ENCODE measurements at regions not wholly inside any gene's neighbourhood (a gene's known extent, or its start where the extent isn't known, plus 50 kb on each side); places are given as distances from the start of the nearest gene placed in this dataset.

DNA sequence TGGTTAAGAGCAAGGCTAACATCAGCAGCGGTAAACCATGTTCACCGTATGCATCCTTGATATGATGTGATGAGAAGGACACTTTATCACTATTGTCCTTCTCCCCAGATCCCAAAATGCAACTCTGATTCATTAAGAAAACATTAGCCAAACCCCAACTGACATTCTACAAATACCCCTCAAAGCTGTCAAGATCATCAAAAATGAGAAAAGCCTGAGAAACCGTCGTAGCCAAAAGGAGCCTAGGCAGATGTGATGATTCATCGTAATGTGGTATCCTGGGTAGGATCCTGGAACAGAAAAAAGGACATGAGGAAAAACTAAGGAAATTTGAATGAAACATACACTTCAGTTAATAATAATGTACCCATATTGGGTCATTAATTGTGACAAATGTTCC, 67.3 kb upstream of the ST6GAL2 start:
- Histone ChIP-seq H3K27ac (no peak overlapping the region), H3K4me3 (IDR thresholded peaks at IDR 0.05; ENCODE audit: insufficient read depth, low read depth, low read length) (no peak overlapping the region), H2AFZ (ENCODE audit: low read depth) (no peak overlapping the region), H3K4me2 (no peak overlapping the region), H3K27me3 (ENCODE audit: insufficient read depth, low read depth) (no peaks in the 10 kb centered on the region), H3K79me2 (ENCODE audit: insufficient read depth, low read depth) (no peaks in the 10 kb centered on the region), H3K4me1 (ENCODE audit: low read depth, poor library complexity, severe bottlenecking) (no peaks in the 10 kb centered on the region), H4K20me1 (ENCODE audit: insufficient read depth) (no peaks in the 10 kb centered on the region), H3K9ac (no peak overlapping the region), H3K36me3 (ENCODE audit: insufficient read depth) (no peaks in the 10 kb centered on the region)
- TF ChIP-seq CTCF (conservative IDR thresholded peaks at IDR 0.05; ENCODE audit: low read depth, low read length): no peak

DNA sequence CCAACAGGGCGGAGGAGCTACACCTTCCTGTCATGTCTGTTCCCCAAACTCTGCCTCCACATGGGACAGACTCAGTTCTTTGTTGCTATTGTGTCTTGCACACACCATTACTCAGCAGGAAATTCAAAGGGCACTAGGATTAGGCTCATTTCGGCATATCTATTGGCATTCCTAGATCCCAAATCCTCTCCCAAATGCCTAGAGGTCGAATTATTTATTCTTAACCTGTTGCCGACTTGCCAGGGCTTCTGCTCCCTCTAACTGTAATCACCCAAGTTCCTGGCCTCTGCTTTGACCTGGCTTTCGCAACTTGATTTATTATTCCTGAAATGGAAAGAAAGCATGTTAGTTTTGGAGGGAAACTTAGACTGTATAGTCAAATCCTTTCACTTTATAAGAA, 67.8 kb upstream of the ST6GAL2 start:
- Histone ChIP-seq H3K4me3 (IDR thresholded peaks at IDR 0.05; ENCODE audit: insufficient read depth, low read depth, low read length) (no peak overlapping the region), H4K20me1 (ENCODE audit: insufficient read depth) (no peaks in the 10 kb centered on the region), H3K9ac (no peak overlapping the region), H3K4me2 (no peak overlapping the region), H2AFZ (ENCODE audit: low read depth) (no peak overlapping the region), H3K36me3 (ENCODE audit: insufficient read depth) (no peaks in the 10 kb centered on the region), H3K4me1 (ENCODE audit: low read depth, poor library complexity, severe bottlenecking) (no peaks in the 10 kb centered on the region), H3K79me2 (ENCODE audit: insufficient read depth, low read depth) (no peaks in the 10 kb centered on the region), H3K27ac (no peak overlapping the region), H3K27me3 (ENCODE audit: insufficient read depth, low read depth) (no peaks in the 10 kb centered on the region)
- TF ChIP-seq CTCF (conservative IDR thresholded peaks at IDR 0.05; ENCODE audit: low read depth, low read length): no peak

DNA sequence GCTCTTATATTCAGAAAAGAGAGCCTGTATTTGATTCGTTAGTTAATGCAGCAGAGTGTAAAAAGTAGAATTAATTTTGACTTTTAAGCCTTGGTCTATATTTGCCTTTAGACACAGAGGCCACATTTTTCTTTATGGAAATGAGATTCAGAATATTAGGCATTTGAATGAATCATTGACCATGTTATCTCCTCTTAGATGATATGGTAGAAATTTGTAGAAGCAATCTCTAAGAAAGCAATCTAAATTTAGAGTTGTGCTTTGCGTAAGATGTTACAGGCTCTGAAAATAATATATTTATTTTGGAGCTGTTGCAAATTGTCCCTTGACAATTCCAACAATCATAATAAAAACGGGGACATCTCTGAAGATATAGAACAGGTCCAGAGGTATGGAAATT, 68.3 kb upstream of the ST6GAL2 start:
- Histone ChIP-seq H3K36me3 (ENCODE audit: insufficient read depth) (no peaks in the 10 kb centered on the region), H3K4me1 (ENCODE audit: low read depth, poor library complexity, severe bottlenecking) (no peaks in the 10 kb centered on the region), H3K27me3 (ENCODE audit: insufficient read depth, low read depth) (no peaks in the 10 kb centered on the region), H2AFZ (ENCODE audit: low read depth) (no peak overlapping the region), H3K27ac (no peak overlapping the region), H3K9ac (no peak overlapping the region), H4K20me1 (ENCODE audit: insufficient read depth) (no peaks in the 10 kb centered on the region), H3K4me3 (IDR thresholded peaks at IDR 0.05; ENCODE audit: insufficient read depth, low read depth, low read length) (no peak overlapping the region), H3K79me2 (ENCODE audit: insufficient read depth, low read depth) (no peaks in the 10 kb centered on the region), H3K4me2 (no peak overlapping the region)
- TF ChIP-seq CTCF (conservative IDR thresholded peaks at IDR 0.05; ENCODE audit: low read depth, low read length): no peak

DNA sequence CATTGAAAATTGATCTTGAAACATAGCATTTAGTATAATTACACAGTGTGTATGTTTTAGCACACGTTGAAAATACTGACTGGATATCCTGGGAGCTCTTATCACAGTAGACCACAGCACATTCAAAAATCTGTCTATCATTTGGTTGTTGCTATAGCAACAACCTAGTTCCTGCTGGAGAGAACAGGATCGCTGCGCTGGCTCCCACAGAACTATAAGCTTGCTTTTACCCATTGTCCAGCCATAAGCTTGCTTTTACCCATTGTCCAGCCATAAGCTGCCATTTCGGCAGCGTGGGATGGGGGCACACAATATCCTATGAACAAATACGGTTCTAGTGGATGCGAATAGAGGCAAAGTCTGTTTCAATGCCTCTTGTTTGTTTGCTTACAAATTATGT, 70.4 kb upstream of the ST6GAL2 start:
- H3K4me3 ChIP-seq (IDR thresholded peaks at IDR 0.05; ENCODE audit: insufficient read depth, low read depth, low read length): no peak overlapping the region

More for the DNA sequence above, 70.4 kb upstream of the ST6GAL2 start:
- Histone ChIP-seq H2AFZ (ENCODE audit: low read depth) (no peak overlapping the region), H3K9ac (no peak overlapping the region), H3K36me3 (ENCODE audit: insufficient read depth) (no peaks in the 10 kb centered on the region), H3K27ac (no peak overlapping the region), H4K20me1 (ENCODE audit: insufficient read depth) (no peaks in the 10 kb centered on the region), H3K79me2 (ENCODE audit: insufficient read depth, low read depth) (no peaks in the 10 kb centered on the region), H3K27me3 (ENCODE audit: insufficient read depth, low read depth) (no peaks in the 10 kb centered on the region), H3K4me1 (ENCODE audit: low read depth, poor library complexity, severe bottlenecking) (no peaks in the 10 kb centered on the region), H3K4me2 (no peak overlapping the region)
- TF ChIP-seq CTCF (conservative IDR thresholded peaks at IDR 0.05; ENCODE audit: low read depth, low read length): no peak
